SK-N-MC (cell line): ENCODE measurements at regions not wholly inside any gene's neighbourhood (a gene's known extent, or its start where the extent isn't known, plus 50 kb on each side); places are given as distances from the start of the nearest gene placed in this dataset.

Source experiments
- EZH2 ChIP-seq: fragments of 200-600 bp; sonication (generic); IDR thresholded peaks from one replicate; pipeline ENCODE4 v1.6.1; 2017; ENCODE audit warnings: antibody characterized with exemption
- POLR2AphosphoS5 ChIP-seq: IDR thresholded peaks from 2 replicates; pipeline ENCODE4 v1.6.1; 2012; ENCODE audit warnings: mild to moderate bottlenecking, low read depth, low read length, borderline replicate concordance

GRCh38 chr1:30241681-30242080 lies 481.7 kb downstream of the MATN1 start:
- TF ChIP-seq EZH2: no peak
- TF ChIP-seq POLR2AphosphoS5: no peak
